SH-SY5Y (cell line): ENCODE measurements at regions not wholly inside any gene's neighbourhood (a gene's known extent, or its start where the extent isn't known, plus 50 kb on each side); places are given as distances from the start of the nearest gene placed in this dataset.

ENCODE experiments used
- GATA2 ChIP-seq: IDR thresholded peaks from 2 replicates; pipeline ENCODE4 v1.6.1; 2011; ENCODE audit warnings: mild to moderate bottlenecking, low read depth, low read length
- GATA3 ChIP-seq: IDR thresholded peaks from 2 replicates; pipeline ENCODE4 v1.6.1; 2011; ENCODE audit warnings: low read depth, mild to moderate bottlenecking, low read length, moderate library complexity

GRCh38 chr4:134663742-134664141 lies 462.2 kb upstream of the PABPC4L start:
- TF ChIP-seq GATA2, result no peak
- no peak for TF ChIP-seq GATA3
